NCI-H524 (cell line): ENCODE measurements at regions not wholly inside any gene's neighbourhood (a gene's known extent, or its start where the extent isn't known, plus 50 kb on each side); places are given as distances from the start of the nearest gene placed in this dataset.
A peak's percentile ranks its signal among the peaks of the same experiment; 100 is the strongest.
"Not testable (repeated sequence)": the region's sequence is repeated elsewhere in the genome, so short reads cannot be mapped to it uniquely, and the experiment has no call there.

Experiments
- DNase-seq, 2 experiments: peaks; one replicate each; lab custom pipeline; 2025; lab: John Stamatoyannopoulos, UW

DNA sequence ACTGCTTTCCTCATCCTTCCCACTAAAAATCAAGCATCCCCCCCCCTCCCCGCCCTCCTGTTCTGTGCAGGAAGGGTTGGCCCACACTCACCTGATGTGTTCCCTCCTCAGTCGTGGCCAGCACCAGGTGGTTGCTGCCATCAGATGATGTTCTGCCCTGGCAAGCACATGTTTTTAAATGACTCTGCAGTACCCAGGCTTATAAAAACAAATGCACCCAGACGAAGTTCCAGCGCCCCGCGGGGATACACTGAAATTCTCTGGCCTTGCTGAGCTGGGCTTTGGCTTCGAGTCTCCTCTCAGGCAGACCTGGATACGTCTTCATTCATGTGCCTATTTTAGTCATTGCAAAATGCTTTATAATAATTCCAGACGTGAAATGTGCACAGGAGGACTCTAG, 316.3 kb downstream of the DLEU7 start:
- no peak for DNase-seq

GRCh38 chr13:50527612-50528509, 315.6 kb downstream of the DLEU7 start:
- DNase-seq, result no peak

- DNase-seq, result no peak
Measured at GRCh38 chr13:50529154-50529882, 314.2 kb downstream of the DLEU7 start.

GRCh38 chr13:50531917-50532899, 311.3 kb downstream of the DLEU7 start:
- peak in 1 of 2 experiments; percentile 18 for DNase-seq

DNA sequence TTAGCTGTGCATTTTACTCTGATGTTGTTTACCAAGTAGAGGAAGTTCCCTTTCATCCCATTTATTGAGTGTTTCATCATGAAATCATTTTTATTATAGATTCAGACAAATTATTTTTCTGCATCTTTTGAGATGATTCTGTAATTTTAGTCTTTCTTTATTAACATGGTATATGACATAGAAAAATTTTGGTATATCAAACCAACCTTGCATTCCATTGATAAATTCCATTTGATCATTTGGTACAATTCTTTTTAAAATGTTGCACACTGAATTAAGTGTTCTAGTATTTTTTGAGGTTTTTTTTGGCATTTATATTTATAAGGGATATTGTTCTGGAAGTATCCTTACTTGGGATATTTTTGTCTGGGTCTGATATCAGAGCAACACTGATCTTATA, 308.4 kb downstream of the DLEU7 start:
- DNase-seq, result no peak

DNA sequence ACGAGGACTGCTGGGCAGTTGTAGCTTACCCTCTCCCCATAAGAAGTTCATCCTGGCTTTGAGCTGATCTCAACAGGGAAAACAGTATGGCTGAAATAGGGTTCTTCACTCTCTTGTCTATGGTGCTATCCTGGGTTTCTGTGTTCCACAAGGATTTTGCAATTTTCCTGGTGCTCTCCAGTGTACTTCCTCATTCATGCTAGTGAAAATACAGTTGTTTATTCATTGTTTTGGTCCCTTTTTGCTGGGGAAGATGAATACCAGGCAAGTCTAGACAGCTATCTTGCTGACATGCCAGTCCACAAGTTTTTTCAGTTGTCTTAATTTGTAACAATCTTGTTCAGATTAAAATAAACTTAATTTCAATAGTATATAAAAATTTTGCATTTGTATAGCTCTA, 306.5 kb downstream of the DLEU7 start:
- DNase-seq, result no peak

- no peak for DNase-seq
Measured at GRCh38 chr13:50539791-50540530, 303.5 kb downstream of the DLEU7 start.

GRCh38 chr13:50543141-50543540, 300.4 kb downstream of the DLEU7 start:
- no peak for DNase-seq

DNA sequence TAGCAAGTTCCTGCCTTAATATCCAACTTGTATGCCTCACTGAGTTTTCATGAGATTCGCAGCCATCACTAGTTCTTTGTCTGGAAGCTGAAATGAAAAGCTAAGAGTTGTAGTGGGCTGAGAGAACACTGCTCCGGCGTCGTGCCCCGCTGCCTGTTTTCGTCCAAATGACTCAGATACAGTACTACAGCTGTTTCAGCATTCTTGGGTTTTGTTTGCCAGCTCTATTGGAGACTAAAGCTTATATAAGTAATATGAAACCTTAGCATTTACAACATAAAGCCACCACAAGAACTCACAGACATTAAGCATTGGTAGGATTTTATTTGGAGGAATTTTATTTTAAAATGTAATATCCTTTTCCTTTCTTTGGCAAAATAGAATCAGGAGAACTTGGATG, 299.7 kb downstream of the DLEU7 start:
- peak in 1 of 2 experiments; percentile 6 for DNase-seq

GRCh38 chr13:50544211-50544610, 299.3 kb downstream of the DLEU7 start:
- DNase-seq, result no peak

- DNase-seq, result not testable (repeated sequence)
Measured at GRCh38 chr13:50547175-50547574, 296.3 kb downstream of the DLEU7 start.

- no peak for DNase-seq
Measured at GRCh38 chr13:50548586-50548985, 294.9 kb downstream of the DLEU7 start.

- no peak for DNase-seq
Measured at GRCh38 chr13:50549221-50549942, 294.1 kb downstream of the DLEU7 start.

DNA sequence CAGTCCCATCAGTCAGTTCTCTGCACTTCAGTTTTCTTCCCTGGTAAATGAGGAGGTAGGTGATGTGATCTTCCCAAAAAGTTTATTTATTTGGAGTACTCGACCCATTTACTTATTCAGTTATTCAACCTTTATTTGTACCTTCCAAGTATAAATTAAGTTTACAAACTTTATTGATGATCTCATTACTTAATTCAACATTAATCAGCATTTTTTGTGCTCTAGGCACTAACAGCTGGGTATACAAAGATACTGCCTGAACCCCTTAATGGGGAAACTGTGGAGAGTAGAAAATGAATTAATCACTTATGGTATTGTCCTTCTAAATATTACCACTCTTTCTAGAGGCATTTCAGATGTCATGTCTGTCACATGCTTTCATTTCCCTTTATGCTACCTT, 293.3 kb downstream of the DLEU7 start:
- no peak for DNase-seq

- DNase-seq, result no peak
Measured at GRCh38 chr13:50552424-50552966, 291.0 kb downstream of the DLEU7 start.

GRCh38 chr13:50561739-50562138, 281.8 kb downstream of the DLEU7 start:
- DNase-seq, result no peak

GRCh38 chr13:50566646-50567045, 276.8 kb downstream of the DLEU7 start:
- DNase-seq, result no peak

- no peak for DNase-seq
Measured at GRCh38 chr13:50572129-50572528, 271.4 kb downstream of the DLEU7 start.

- no peak for DNase-seq
Measured at GRCh38 chr13:50573066-50573465, 270.4 kb downstream of the DLEU7 start.

DNA sequence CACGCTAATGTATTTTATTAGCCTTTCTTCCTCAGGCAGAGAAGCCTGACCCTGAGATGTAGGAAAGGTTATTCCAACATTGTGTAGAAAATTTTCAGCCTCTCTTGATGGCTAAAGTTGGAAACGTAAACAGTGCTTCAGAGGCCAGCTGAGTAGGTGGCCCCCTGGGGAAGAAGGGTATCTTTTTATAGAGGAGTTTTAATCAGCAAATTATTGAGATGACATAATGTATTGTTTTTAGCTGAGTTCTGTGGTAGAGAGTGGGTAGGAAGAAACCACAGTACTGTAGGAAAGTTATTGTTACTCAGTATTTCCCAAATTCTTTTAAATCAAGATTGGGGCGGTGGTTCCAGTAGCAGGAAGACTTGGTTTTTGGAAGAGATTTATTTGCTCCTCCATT, 268.8 kb downstream of the DLEU7 start:
- no peak for DNase-seq
